ENCODE measurements at regions not wholly inside any gene's neighbourhood (a gene's known extent, or its start where the extent isn't known, plus 50 kb on each side); places are given as distances from the start of the nearest gene placed in this dataset.
"Not testable (repeated sequence)": the region's sequence is repeated elsewhere in the genome, so short reads cannot be mapped to it uniquely, and the experiment has no call there.

GRCh38 chr5:15384581-15384980 lies 115.4 kb upstream of the FBXL7 start:
- intact Hi-C loops (cut with DNase I) = loop anchor here (5.0 kb wide), 1 partner anchor 408 kb away; no protein-coding TSS in a partner anchor
- peak in 1 of 10 donors; percentile 75 for DNase-seq

- DNase-seq = peak in 1 of 10 donors; percentile 80
- intact Hi-C loops (cut with DNase I) = loop anchor here (5.0 kb wide), 1 partner anchor 408 kb away; no protein-coding TSS in a partner anchor
Observed at GRCh38 chr5:15384176-15384575, 115.8 kb upstream of the FBXL7 start.

- no peak for DNase-seq
Observed at GRCh38 chr5:15383469-15383868, 116.5 kb upstream of the FBXL7 start.

GRCh38 chr5:15383021-15383420 lies 117.0 kb upstream of the FBXL7 start:
- no peak for DNase-seq
- intact Hi-C loops (cut with DNase I) = loop anchor here (5.0 kb wide), 1 partner anchor 409 kb away; no protein-coding TSS in a partner anchor

More at GRCh38 chr5:15383469-15383868, 116.5 kb upstream of the FBXL7 start:
- intact Hi-C loops (cut with DNase I) = loop anchor here (5.0 kb wide), 1 partner anchor 409 kb away; no protein-coding TSS in a partner anchor

GRCh38 chr5:15377573-15378340 lies 122.2 kb upstream of the FBXL7 start:
- no peak for DNase-seq
- intact Hi-C loops (cut with DNase I) = no loop called here

- intact Hi-C loops (cut with DNase I) = no loop called here
- no peak for DNase-seq
Observed at GRCh38 chr5:15376803-15377202, 123.2 kb upstream of the FBXL7 start.

GRCh38 chr5:15376088-15376487 lies 123.9 kb upstream of the FBXL7 start:
- intact Hi-C loops (cut with DNase I) = no loop called here
- DNase-seq = no peak

GRCh38 chr5:15375559-15375958 lies 124.4 kb upstream of the FBXL7 start:
- intact Hi-C loops (cut with DNase I) = no loop called here
- DNase-seq = no peak

- intact Hi-C loops (cut with DNase I) = no loop called here
- DNase-seq = no peak
Observed at GRCh38 chr5:15374886-15375285, 125.1 kb upstream of the FBXL7 start.

GRCh38 chr5:15373151-15373550 lies 126.8 kb upstream of the FBXL7 start:
- DNase-seq = no peak
- intact Hi-C loops (cut with DNase I) = no loop called here

- intact Hi-C loops (cut with DNase I) = no loop called here
Observed at GRCh38 chr5:15371184-15371583, 128.8 kb upstream of the FBXL7 start.

GRCh38 chr5:15368835-15369234 lies 131.1 kb upstream of the FBXL7 start:
- no peak for DNase-seq
- intact Hi-C loops (cut with DNase I) = no loop called here

More at GRCh38 chr5:15371184-15371583, 128.8 kb upstream of the FBXL7 start:
- DNase-seq = no peak

- intact Hi-C loops (cut with DNase I) = no loop called here
- no peak for DNase-seq
Observed at GRCh38 chr5:15367489-15367888, 132.5 kb upstream of the FBXL7 start.

GRCh38 chr5:15366676-15367391 lies 133.1 kb upstream of the FBXL7 start:
- intact Hi-C loops (cut with DNase I) = no loop called here
- no peak for DNase-seq

- intact Hi-C loops (cut with DNase I) = no loop called here
- no peak for DNase-seq
Observed at GRCh38 chr5:15365070-15365469, 134.9 kb upstream of the FBXL7 start.

- no peak for DNase-seq
- intact Hi-C loops (cut with DNase I) = no loop called here
Observed at GRCh38 chr5:15363601-15364000, 136.4 kb upstream of the FBXL7 start.

- intact Hi-C loops (cut with DNase I) = not testable (repeated sequence)
Observed at GRCh38 chr5:15357092-15357453, 142.9 kb upstream of the FBXL7 start.

GRCh38 chr5:15356308-15357091 lies 143.5 kb upstream of the FBXL7 start:
- DNase-seq = peak in 1 of 10 donors; percentile 79
- intact Hi-C loops (cut with DNase I) = not testable (repeated sequence)

More at GRCh38 chr5:15357092-15357453, 142.9 kb upstream of the FBXL7 start:
- DNase-seq = not testable (repeated sequence)

- intact Hi-C loops (cut with DNase I) = no loop called here
- DNase-seq = no peak
Observed at GRCh38 chr5:15354021-15354420, 146.0 kb upstream of the FBXL7 start.

- no peak for DNase-seq
- intact Hi-C loops (cut with DNase I) = no loop called here
Observed at GRCh38 chr5:15353086-15353645, 146.8 kb upstream of the FBXL7 start.

Measured in posterior cingulate gyrus (tissue), 11 donors.